Adipocyte (in vitro differentiated cells): ENCODE measurements at regions not wholly inside any gene's neighbourhood (a gene's known extent, or its start where the extent isn't known, plus 50 kb on each side); places are given as distances from the start of the nearest gene placed in this dataset.

Source experiments
- DNase-seq: peaks from one replicate; pipeline ENCODE4 v3.0.0-alpha.2; 2015; ENCODE audit warnings: low read depth
- H3K27me3 ChIP-seq: replicated peaks from 2 replicates; pipeline ENCODE4 v1.7.0; 2013; ENCODE audit warnings: mild to moderate bottlenecking, low read length, moderate library complexity; ENCODE audit not compliant: control insufficient read depth, insufficient read depth
- H3K36me3 ChIP-seq: 2 replicates; pipeline ENCODE4 v1.7.0; 2013; ENCODE audit warnings: low read length, mild to moderate bottlenecking, moderate library complexity; ENCODE audit not compliant: control insufficient read depth, insufficient read depth, severe bottlenecking
- H3K4me1 ChIP-seq: 2 replicates; pipeline ENCODE4 v1.7.0; 2013; ENCODE audit warnings: mild to moderate bottlenecking, low read length, moderate library complexity; ENCODE audit not compliant: control insufficient read depth, insufficient read depth
- H3K4me3 ChIP-seq: 2 replicates; pipeline ENCODE4 v1.7.0; 2013; ENCODE audit warnings: mild to moderate bottlenecking, low read length, moderate library complexity
- H3K9ac ChIP-seq: 2 replicates; pipeline ENCODE4 v1.7.0; 2013; ENCODE audit warnings: mild to moderate bottlenecking, low read length, moderate library complexity
- H3K9me3 ChIP-seq: 2 replicates; pipeline ENCODE4 v1.7.0; 2013; ENCODE audit warnings: mild to moderate bottlenecking, low read length, moderate library complexity; ENCODE audit not compliant: control insufficient read depth

DNA sequence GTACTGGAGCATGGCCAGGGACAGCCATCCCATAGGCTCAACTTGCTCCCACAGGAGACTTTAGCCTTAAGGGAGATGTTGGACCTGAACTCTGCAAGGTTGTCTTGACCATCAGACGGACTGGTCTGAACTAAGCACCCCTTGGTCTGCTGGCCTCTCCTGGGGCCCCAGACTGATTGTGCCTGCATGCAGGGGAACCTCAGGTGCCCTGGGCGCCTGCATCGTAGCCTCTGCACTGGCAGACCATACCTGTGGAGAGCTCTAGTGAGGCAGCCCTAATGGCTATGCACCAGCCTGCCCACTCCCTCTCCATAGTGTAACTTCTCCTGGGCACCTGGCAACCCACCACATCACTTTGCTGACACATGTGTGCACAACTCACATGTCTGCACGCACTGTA lies 395.6 kb downstream of the ZPLD1 start:
- DNase-seq = no peak
- Histone ChIP-seq H3K4me3 (no peak overlapping the region), H3K9ac (no peak overlapping the region)

GRCh38 chr3:102841866-102842265 lies 407.1 kb downstream of the ZPLD1 start:
- Histone ChIP-seq H3K27me3 (no peaks in the 10 kb centered on the region), H3K4me1 (no peaks in the 10 kb centered on the region), H3K9me3 (no peaks in the 10 kb centered on the region), H3K4me3 (no peak overlapping the region), H3K36me3 (no peaks in the 10 kb centered on the region), H3K9ac (no peak overlapping the region)
- no peak for DNase-seq

More for the DNA sequence above, 395.6 kb downstream of the ZPLD1 start:
- Histone ChIP-seq H3K27me3 (no peaks in the 10 kb centered on the region), H3K4me1 (no peaks in the 10 kb centered on the region), H3K36me3 (no peaks in the 10 kb centered on the region), H3K9me3 (no peaks in the 10 kb centered on the region)

DNA sequence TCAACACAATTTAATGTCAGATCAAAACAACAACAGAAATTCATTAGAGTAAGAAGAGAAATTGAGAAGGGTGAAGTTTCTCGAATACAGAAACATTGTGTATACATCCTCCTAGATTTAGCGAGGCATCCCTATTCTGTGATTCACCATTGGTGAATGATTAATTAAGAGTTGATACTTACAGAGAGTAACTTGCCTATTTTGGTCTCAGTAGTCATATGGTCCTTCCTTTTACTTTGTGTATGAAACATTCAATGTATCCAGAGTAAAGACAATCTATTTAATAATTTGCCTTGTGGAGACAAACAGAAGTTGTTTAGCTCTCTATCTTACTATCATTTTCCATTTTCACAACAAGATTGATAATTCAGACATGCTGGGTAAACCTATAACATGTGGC lies 432.0 kb downstream of the ZPLD1 start:
- Histone ChIP-seq H3K9ac (no peak overlapping the region), H3K27me3 (no peaks in the 10 kb centered on the region), H3K9me3 (no peaks in the 10 kb centered on the region), H3K36me3 (no peaks in the 10 kb centered on the region), H3K4me1 (no peaks in the 10 kb centered on the region), H3K4me3 (no peak overlapping the region)
- no peak for DNase-seq

DNA sequence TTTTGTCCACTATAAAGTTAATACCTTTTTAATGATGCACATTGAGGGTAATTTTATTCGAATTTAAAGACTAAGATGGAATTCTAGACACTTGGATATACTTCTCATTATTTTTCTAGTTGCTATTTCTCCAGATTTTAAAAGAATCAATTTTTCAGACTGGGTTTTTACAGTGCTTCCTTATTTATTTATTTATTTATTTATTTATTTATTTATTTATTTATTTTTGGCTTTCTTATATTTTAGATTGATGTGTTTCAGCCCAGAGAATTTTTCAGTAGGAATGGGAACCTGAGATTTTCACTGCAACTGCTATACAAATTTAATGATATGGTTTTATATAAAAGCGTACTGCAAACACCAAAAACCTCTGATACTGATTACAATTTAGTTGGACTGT lies 448.7 kb downstream of the ZPLD1 start:
- H3K27me3 ChIP-seq = no peaks in the 10 kb centered on the region
- H3K4me3 ChIP-seq = no peak overlapping the region
- no peak overlapping the region for H3K9ac ChIP-seq
- no peaks in the 10 kb centered on the region for H3K36me3 ChIP-seq
- no peaks in the 10 kb centered on the region for H3K9me3 ChIP-seq
- no peak for DNase-seq
- no peaks in the 10 kb centered on the region for H3K4me1 ChIP-seq

GRCh38 chr3:102885289-102885688 lies 450.5 kb downstream of the ZPLD1 start:
- Histone ChIP-seq H3K4me1 (no peaks in the 10 kb centered on the region), H3K27me3 (no peaks in the 10 kb centered on the region), H3K36me3 (no peaks in the 10 kb centered on the region), H3K9me3 (no peaks in the 10 kb centered on the region), H3K9ac (no peak overlapping the region), H3K4me3 (no peak overlapping the region)
- no peak for DNase-seq

GRCh38 chr3:102887431-102887830 lies 452.6 kb downstream of the ZPLD1 start:
- Histone ChIP-seq H3K9me3 (no peaks in the 10 kb centered on the region), H3K4me3 (no peak overlapping the region), H3K36me3 (no peaks in the 10 kb centered on the region), H3K27me3 (no peaks in the 10 kb centered on the region), H3K9ac (no peak overlapping the region), H3K4me1 (no peaks in the 10 kb centered on the region)
- no peak for DNase-seq

DNA sequence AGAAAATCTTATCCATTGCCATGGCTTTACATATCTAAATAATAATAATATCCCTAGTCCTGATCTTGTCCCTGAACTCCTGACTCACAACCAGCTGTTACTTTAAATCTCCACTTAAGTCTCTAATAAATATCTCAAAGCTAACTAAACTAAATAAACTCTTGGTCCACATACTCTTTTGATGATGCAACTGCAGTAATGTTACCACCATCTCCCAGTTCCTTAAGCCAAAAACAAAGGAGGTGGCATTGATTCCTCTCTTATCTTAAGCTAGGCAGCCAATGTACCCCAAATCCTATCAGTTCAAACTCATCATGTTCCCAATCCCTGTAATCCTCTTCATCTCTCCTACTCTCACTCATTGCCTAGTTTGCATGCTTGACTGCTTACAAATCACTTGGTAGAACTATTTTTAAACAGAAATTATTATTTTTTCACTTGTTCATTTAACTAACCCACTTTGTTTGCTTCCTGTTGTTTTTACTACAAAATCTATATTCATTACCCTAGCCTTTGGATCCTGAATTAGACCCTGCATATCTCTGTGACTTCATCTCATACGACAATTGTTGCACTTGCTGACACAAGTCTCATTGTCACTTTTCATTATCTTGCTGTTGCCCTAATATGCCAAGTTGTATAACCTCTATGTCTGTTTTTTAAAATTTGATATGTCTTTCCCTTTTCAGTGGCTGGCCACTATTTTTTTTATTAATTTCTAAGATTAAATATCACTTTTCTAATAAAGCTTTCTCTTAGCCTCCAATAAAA lies 462.2 kb downstream of the ZPLD1 start:
- Histone ChIP-seq H3K27me3 (no peaks in the 10 kb centered on the region), H3K36me3 (no peaks in the 10 kb centered on the region), H3K9me3 (no peaks in the 10 kb centered on the region), H3K9ac (no peak overlapping the region), H3K4me1 (no peaks in the 10 kb centered on the region), H3K4me3 (no peak overlapping the region)
- peak; percentile 0 for DNase-seq

DNA sequence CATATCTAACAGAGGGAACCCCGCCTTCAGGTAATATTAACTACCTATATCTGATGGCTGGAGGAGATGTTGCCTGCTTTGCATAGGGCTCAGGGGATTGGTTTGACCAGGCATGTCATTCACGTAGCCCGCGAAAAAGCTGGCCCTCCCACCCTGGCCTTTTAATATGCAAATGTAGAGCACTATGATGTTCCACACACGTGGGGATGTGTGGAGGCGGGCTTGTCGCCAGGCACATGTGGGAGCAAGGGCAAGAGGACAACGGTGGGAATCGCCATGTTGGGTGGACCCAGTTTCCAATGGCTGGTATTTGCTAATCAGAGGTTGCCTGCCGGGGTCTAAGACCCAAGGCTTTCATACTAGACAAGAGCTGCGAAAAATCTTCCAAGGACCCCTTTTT lies 469.8 kb downstream of the ZPLD1 start:
- no peaks in the 10 kb centered on the region for H3K36me3 ChIP-seq
- no peak for DNase-seq
- H3K4me1 ChIP-seq = no peaks in the 10 kb centered on the region
- H3K9ac ChIP-seq = no peak overlapping the region
- no peaks in the 10 kb centered on the region for H3K9me3 ChIP-seq
- H3K4me3 ChIP-seq = no peak overlapping the region
- no peaks in the 10 kb centered on the region for H3K27me3 ChIP-seq

DNA sequence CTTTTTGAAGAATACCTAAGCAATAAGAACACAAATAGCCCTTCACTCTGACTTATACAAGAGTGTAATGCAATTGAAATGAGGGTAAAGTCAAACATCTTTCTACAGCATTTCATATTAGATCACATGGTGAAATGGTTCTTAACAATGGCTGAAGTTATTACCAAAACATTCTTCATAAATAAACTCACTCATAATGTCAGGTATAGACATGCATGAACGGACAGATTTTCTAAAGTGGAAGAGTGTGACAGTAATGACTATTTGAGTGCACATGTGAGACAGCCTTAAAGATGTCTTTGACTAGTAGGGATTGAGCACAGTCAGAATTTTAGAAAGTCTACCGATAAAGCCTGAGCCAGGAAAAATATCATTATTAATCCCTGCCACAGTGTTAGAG lies 471.0 kb downstream of the ZPLD1 start:
- H3K27me3 ChIP-seq = no peaks in the 10 kb centered on the region
- no peak overlapping the region for H3K4me3 ChIP-seq
- no peak for DNase-seq
- H3K4me1 ChIP-seq = no peaks in the 10 kb centered on the region
- no peaks in the 10 kb centered on the region for H3K36me3 ChIP-seq
- no peak overlapping the region for H3K9ac ChIP-seq
- H3K9me3 ChIP-seq = no peaks in the 10 kb centered on the region

DNA sequence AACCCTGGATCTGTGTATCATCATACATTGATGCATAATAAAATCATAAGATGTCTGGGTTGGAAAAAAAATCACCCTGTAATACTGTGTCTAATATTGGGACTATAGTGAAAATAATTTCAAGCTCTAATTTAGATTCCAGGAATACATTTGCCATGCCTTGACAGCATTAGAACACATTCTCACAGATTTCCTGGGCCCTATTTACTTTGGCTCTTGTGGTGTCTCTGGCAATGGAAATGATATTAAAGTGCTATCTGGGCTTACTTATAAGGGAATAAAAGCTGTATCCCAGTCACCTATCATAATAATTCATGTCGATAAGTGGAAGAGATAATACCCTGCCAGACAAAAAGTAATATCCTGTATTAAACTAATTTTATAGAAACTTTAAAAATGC lies 472.0 kb downstream of the ZPLD1 start:
- no peaks in the 10 kb centered on the region for H3K27me3 ChIP-seq
- no peak overlapping the region for H3K4me3 ChIP-seq
- H3K9me3 ChIP-seq = no peaks in the 10 kb centered on the region
- H3K9ac ChIP-seq = no peak overlapping the region
- no peaks in the 10 kb centered on the region for H3K36me3 ChIP-seq
- no peaks in the 10 kb centered on the region for H3K4me1 ChIP-seq
- DNase-seq = no peak

GRCh38 chr3:102909904-102910303 lies 475.1 kb downstream of the ZPLD1 start:
- no peaks in the 10 kb centered on the region for H3K4me1 ChIP-seq
- H3K4me3 ChIP-seq = no peak overlapping the region
- no peak overlapping the region for H3K9ac ChIP-seq
- H3K9me3 ChIP-seq = no peaks in the 10 kb centered on the region
- no peaks in the 10 kb centered on the region for H3K36me3 ChIP-seq
- DNase-seq = no peak
- no peaks in the 10 kb centered on the region for H3K27me3 ChIP-seq

GRCh38 chr3:102916532-102916931 lies 481.7 kb downstream of the ZPLD1 start:
- Histone ChIP-seq H3K9ac (no peak overlapping the region), H3K27me3 (no peaks in the 10 kb centered on the region), H3K36me3 (no peaks in the 10 kb centered on the region), H3K4me3 (no peak overlapping the region), H3K4me1 (no peaks in the 10 kb centered on the region), H3K9me3 (peaks cover 3% of the 10 kb centered on the region)
- no peak for DNase-seq
